HEK293 (cell line): ENCODE measurements at regions not wholly inside any gene's neighbourhood (a gene's known extent, or its start where the extent isn't known, plus 50 kb on each side); places are given as distances from the start of the nearest gene placed in this dataset.
A peak's percentile ranks its signal among the peaks of the same experiment; 100 is the strongest.

ENCODE experiments used
- CTCF ChIA-PET: fragments of 350-600 bp; formaldehyde crosslinking; extraction: SDS; loops from one replicate; lab custom pipeline; 2021; ENCODE audit warnings: antibody characterized with exemption; lab: Yijun Ruan, JAX
- POLR2A ChIA-PET: fragments of 300-600 bp; formaldehyde crosslinking; extraction: SDS; loops from one replicate; lab custom pipeline; 2020; ENCODE audit warnings: antibody characterized with exemption, inconsistent platforms; lab: Yijun Ruan, JAX
- H3K27ac ChIP-seq: fragments of 200-500 bp; sonication (Bioruptor generic); 2 replicates; pipeline ENCODE4 v1.5.1; 2014; ENCODE audit warnings: low read depth, low read length, control low read depth, inconsistent platforms; ENCODE audit errors: extremely low read depth
- H3K36me3 ChIP-seq, 2 experiments: fragments of 200-500 bp in 1 of 2; sonication (Bioruptor generic) in 1 of 2; 1 replicate in 1 of 2; 2 replicates in 1 of 2; pipeline ENCODE4 v1.5.1; 2014 to 2017; ENCODE audit warnings: inconsistent platforms in 2 of 2, low read length in 2 of 2; ENCODE audit not compliant: control insufficient read depth in 2 of 2, insufficient read depth in 1 of 2
- H3K4me1 ChIP-seq: fragments of 200-500 bp; sonication (Bioruptor generic); 2 replicates; pipeline ENCODE4 v1.5.1; 2014; ENCODE audit warnings: mild to moderate bottlenecking, low read length, inconsistent platforms; ENCODE audit not compliant: control insufficient read depth, insufficient read depth
- H3K4me3 ChIP-seq: 2 replicates; pipeline ENCODE4 v1.5.1; 2011; ENCODE audit warnings: low read depth, mild to moderate bottlenecking, control low read depth, low read length, moderate library complexity
- H3K9me3 ChIP-seq: fragments of 200-500 bp; sonication (Bioruptor generic); 2 replicates; pipeline ENCODE4 v1.5.1; 2014; ENCODE audit warnings: low read depth, low read length, inconsistent platforms; ENCODE audit not compliant: control insufficient read depth, insufficient read depth
- KLF9 ChIP-seq: fragments of 450-650 bp; formaldehyde crosslinking; IDR thresholded peaks from 2 replicates; pipeline ENCODE4 v1.5.1; 2016; ENCODE audit warnings: missing biosample characterization, missing genetic modification characterization, low read depth
- MEIS1 ChIP-seq: sonication (generic); formaldehyde crosslinking; IDR thresholded peaks from 2 replicates; pipeline ENCODE4 v1.8.1; 2022; ENCODE audit warnings: missing genetic modification reagents, mild to moderate bottlenecking, borderline replicate concordance
- SALL2 ChIP-seq: fragments of 450-650 bp; formaldehyde crosslinking; IDR thresholded peaks from 2 replicates; pipeline ENCODE4 v1.5.0; 2017; ENCODE audit warnings: missing biosample characterization, mild to moderate bottlenecking, missing genetic modification characterization, borderline replicate concordance
- SP3 ChIP-seq: fragments of 450-650 bp; formaldehyde crosslinking; IDR thresholded peaks from 2 replicates; pipeline ENCODE4 v1.5.1; 2016; ENCODE audit warnings: missing biosample characterization, missing genetic modification characterization
- ZIC2 ChIP-seq: fragments of 450-650 bp; formaldehyde crosslinking; IDR thresholded peaks from 2 replicates; pipeline ENCODE4 v1.5.1; 2016; ENCODE audit warnings: missing biosample characterization, missing genetic modification characterization
- ZNF112 ChIP-seq: fragments of 450-650 bp; formaldehyde crosslinking; IDR thresholded peaks from 2 replicates; pipeline ENCODE4 v1.5.0; 2017; ENCODE audit warnings: missing biosample characterization, missing genetic modification characterization
- ZNF169 ChIP-seq: fragments of 450-650 bp; formaldehyde crosslinking; IDR thresholded peaks from 2 replicates; pipeline ENCODE4 v1.5.1; 2016; ENCODE audit warnings: missing biosample characterization, missing genetic modification characterization
- ZNF404 ChIP-seq: fragments of 450-650 bp; formaldehyde crosslinking; IDR thresholded peaks from 2 replicates; pipeline ENCODE4 v1.5.1; 2017; ENCODE audit warnings: missing biosample characterization, missing genetic modification characterization
- ZNF529 ChIP-seq: fragments of 450-650 bp; formaldehyde crosslinking; IDR thresholded peaks from 2 replicates; pipeline ENCODE4 v1.5.1; 2017; ENCODE audit warnings: missing genetic modification characterization, missing biosample characterization; ENCODE audit not compliant: insufficient replicate concordance
- ZNF560 ChIP-seq: fragments of 450-650 bp; formaldehyde crosslinking; IDR thresholded peaks from 2 replicates; pipeline ENCODE4 v1.5.1; 2017; ENCODE audit warnings: missing biosample characterization, missing genetic modification characterization, borderline replicate concordance
- ZNF660 ChIP-seq: fragments of 450-650 bp; IDR thresholded peaks from 2 replicates; pipeline ENCODE4 v1.5.1; 2018; ENCODE audit warnings: missing biosample characterization, mild to moderate bottlenecking, missing genetic modification characterization
- ZNF768 ChIP-seq: fragments of 450-650 bp; formaldehyde crosslinking; IDR thresholded peaks from 2 replicates; pipeline ENCODE4 v1.5.1; 2018; ENCODE audit warnings: missing biosample characterization, mild to moderate bottlenecking, missing genetic modification characterization
- ZNF830 ChIP-seq: fragments of 450-650 bp; IDR thresholded peaks from 2 replicates; pipeline ENCODE4 v1.5.0; 2018; ENCODE audit warnings: missing biosample characterization, missing genetic modification characterization, low read depth, mild to moderate bottlenecking, moderate library complexity
- ZSCAN30 ChIP-seq: fragments of 450-650 bp; IDR thresholded peaks from 2 replicates; pipeline ENCODE4 v1.5.1; 2018; ENCODE audit warnings: missing biosample characterization, mild to moderate bottlenecking, missing genetic modification characterization, moderate library complexity
- TF ChIP-seq, protein P1 (sequence below): fragments of 450-650 bp; formaldehyde crosslinking; IDR thresholded peaks from 2 replicates; pipeline ENCODE4 v1.5.1; 2016; ENCODE audit warnings: missing biosample characterization, missing genetic modification characterization, low read depth
- TF ChIP-seq, protein P2 (sequence below): fragments of 450-650 bp; formaldehyde crosslinking; IDR thresholded peaks from 2 replicates; pipeline ENCODE4 v1.5.1; 2016; ENCODE audit warnings: missing biosample characterization, missing genetic modification characterization
- TF ChIP-seq, protein P3 (sequence below): fragments of 450-650 bp; formaldehyde crosslinking; conservative IDR thresholded peaks from 2 replicates; pipeline ENCODE4 v1.5.1; 2016; ENCODE audit warnings: low read depth, missing biosample characterization, missing genetic modification characterization
- TF ChIP-seq, protein P4 (sequence below): fragments of 450-650 bp; formaldehyde crosslinking; IDR thresholded peaks from 2 replicates; pipeline ENCODE4 v1.5.1; 2017; ENCODE audit warnings: missing biosample characterization, missing genetic modification characterization

DNA sequence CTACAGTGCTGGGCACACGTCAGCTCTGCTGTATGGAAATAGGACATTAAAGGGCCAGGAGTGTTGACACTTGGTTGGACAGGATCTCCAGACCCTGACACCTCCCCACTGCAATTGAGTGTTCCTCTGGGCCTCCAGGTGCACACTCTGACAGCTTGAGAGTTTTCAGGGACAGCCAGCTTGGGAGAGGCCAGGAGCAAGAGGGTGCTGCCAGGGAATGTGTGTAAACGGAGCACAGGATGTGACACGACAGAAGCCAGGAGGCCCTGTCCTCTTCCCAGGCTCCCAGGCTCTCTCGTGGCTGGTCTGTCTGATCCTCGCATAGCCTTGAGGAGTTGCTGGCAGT, 318.1 kb upstream of the HS6ST1 start:
- Histone ChIP-seq H3K36me3 (no peaks in the 10 kb centered on the region), H3K4me1 (0 out of 2 replicates have a peak, but pooled peaks cover 2% of the 10 kb centered on the region), H3K27ac (no peak overlapping the region), H3K9me3 (no peaks in the 10 kb centered on the region), H3K4me3 (no peak overlapping the region)
- CTCF ChIA-PET, result no interaction called here
- POLR2A ChIA-PET, result no interaction called here
- TF ChIP-seq ZNF660 (tag by site-specific recombination), result no peak

DNA sequence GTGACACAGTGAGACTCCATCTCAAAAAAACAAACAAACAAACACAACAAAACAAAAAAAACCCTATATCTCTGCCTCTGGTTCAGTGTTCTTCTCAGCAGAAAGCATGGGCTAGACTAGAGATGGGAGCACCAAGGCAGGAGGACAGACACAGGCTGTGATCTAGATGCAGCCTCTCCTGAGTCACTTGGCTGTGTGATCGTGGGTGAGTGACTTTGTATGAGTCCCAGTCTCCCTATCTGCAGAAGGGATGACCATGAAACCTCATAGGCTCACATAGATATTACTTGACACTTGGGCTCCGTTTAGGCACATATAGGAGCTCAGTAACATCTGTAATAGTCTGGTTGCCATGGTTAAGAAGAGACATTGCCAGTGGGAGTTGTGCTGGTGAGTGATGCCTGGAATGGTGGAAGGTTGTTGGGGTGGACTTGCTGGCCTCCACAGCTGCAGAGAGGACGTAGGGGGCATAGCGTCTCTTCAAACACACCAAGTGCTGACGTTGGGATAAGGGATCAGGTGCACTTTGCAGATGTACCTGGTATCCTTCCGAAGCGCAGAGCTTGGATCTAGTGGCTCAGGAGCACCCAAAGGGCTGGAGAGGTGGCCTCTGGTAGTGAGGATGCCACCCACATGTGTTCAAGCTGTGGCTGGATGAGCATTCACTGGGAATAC, 318.9 kb upstream of the HS6ST1 start:
- no peaks in the 10 kb centered on the region for H3K9me3 ChIP-seq
- no peak overlapping the region for H3K27ac ChIP-seq
- no peak overlapping the region for H3K4me3 ChIP-seq
- ChIA-PET CTCF (no interaction called here), POLR2A (interaction anchor here (1.5 kb wide), 1 partner anchor 13 kb away, joined by 3 read pairs; no protein-coding TSS in a partner anchor)
- H3K36me3 ChIP-seq, result no peaks in the 10 kb centered on the region
- no peak for TF ChIP-seq ZSCAN30 (tag by site-specific recombination)
- no peak for TF ChIP-seq ZNF768
- TF ChIP-seq ZNF169 (tag by site-specific recombination), result no peak
- no peak for TF ChIP-seq ZNF112 (tag by site-specific recombination)
- TF ChIP-seq MEIS1 (CRISPR knock-in tag), result no peak
- TF ChIP-seq, protein P1, sequence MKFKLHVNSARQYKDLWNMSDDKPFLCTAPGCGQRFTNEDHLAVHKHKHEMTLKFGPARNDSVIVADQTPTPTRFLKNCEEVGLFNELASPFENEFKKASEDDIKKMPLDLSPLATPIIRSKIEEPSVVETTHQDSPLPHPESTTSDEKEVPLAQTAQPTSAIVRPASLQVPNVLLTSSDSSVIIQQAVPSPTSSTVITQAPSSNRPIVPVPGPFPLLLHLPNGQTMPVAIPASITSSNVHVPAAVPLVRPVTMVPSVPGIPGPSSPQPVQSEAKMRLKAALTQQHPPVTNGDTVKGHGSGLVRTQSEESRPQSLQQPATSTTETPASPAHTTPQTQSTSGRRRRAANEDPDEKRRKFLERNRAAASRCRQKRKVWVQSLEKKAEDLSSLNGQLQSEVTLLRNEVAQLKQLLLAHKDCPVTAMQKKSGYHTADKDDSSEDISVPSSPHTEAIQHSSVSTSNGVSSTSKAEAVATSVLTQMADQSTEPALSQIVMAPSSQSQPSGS (tag by site-specific recombination), result no peak
- TF ChIP-seq, protein P2, sequence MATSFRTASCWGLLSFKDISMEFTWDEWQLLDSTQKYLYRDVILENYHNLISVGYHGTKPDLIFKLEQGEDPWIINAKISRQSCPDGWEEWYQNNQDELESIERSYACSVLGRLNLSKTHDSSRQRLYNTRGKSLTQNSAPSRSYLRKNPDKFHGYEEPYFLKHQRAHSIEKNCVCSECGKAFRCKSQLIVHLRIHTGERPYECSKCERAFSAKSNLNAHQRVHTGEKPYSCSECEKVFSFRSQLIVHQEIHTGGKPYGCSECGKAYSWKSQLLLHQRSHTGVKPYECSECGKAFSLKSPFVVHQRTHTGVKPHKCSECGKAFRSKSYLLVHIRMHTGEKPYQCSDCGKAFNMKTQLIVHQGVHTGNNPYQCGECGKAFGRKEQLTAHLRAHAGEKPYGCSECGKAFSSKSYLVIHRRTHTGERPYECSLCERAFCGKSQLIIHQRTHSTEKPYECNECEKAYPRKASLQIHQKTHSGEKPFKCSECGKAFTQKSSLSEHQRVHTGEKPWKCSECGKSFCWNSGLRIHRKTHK (tag by site-specific recombination), result no peak
- no peak for TF ChIP-seq SALL2 (tag by site-specific recombination)
- no peak for TF ChIP-seq SP3
- 0 out of 2 replicates have a peak, but pooled peaks cover 2% of the 10 kb centered on the region for H3K4me1 ChIP-seq

DNA sequence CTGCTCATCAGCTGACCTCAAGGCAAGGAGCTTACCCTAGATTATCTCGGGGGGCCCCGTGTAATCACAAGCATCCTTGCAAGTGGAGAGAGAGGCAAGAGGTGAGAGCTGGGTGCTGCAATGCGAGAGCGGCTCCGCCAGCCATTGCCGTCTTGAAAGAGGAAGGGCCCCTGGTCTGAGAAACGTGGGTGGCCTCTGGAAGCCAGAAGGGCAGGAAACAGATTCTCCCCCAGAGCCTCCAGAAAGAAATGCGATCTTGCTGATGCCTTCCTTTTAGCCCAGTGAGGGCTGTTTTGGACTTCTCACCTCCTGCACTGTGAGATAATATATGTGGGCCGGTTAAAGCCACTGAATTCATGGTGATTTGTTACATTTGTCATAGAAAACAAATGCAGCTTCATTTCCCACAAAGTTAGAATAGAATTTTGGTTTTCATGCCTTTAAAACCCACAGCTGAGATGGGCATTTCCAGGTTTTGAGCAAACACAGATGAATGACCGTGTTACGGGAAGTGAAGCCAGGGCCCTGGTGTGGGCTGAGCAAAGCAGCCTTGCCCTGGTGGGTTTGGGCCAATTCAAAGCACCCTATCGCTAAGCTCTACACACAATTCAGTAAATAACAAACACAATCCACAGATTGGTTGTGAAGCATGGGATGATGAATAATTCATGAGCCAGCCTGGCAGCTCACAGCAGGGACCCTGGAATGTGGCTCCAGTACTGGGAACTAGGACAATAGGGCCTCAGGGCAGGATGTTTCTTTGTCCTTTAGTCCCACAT, 319.9 kb upstream of the HS6ST1 start:
- no peak for TF ChIP-seq ZNF560 (tag by site-specific recombination)
- TF ChIP-seq ZNF830 (tag by site-specific recombination), result no peak
- TF ChIP-seq, protein P3, sequence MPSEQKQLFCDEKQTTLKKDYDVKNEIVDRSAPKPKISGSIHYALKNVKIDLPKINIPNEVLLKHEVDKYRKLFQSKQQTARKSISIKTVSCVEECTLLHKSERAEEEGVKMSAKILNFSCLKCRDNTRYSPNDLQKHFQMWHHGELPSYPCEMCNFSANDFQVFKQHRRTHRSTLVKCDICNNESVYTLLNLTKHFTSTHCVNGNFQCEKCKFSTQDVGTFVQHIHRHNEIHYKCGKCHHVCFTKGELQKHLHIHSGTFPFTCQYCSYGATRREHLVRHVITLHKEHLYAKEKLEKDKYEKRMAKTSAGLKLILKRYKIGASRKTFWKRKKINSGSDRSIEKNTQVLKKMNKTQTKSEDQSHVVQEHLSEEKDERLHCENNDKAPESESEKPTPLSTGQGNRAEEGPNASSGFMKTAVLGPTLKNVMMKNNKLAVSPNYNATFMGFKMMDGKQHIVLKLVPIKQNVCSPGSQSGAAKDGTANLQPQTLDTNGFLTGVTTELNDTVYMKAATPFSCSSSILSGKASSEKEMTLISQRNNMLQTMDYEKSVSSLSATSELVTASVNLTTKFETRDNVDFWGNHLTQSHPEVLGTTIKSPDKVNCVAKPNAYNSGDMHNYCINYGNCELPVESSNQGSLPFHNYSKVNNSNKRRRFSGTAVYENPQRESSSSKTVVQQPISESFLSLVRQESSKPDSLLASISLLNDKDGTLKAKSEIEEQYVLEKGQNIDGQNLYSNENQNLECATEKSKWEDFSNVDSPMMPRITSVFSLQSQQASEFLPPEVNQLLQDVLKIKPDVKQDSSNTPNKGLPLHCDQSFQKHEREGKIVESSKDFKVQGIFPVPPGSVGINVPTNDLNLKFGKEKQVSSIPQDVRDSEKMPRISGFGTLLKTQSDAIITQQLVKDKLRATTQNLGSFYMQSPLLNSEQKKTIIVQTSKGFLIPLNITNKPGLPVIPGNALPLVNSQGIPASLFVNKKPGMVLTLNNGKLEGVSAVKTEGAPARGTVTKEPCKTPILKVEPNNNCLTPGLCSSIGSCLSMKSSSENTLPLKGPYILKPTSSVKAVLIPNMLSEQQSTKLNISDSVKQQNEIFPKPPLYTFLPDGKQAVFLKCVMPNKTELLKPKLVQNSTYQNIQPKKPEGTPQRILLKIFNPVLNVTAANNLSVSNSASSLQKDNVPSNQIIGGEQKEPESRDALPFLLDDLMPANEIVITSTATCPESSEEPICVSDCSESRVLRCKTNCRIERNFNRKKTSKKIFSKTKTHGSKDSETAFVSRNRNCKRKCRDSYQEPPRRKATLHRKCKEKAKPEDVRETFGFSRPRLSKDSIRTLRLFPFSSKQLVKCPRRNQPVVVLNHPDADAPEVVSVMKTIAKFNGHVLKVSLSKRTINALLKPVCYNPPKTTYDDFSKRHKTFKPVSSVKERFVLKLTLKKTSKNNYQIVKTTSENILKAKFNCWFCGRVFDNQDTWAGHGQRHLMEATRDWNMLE, result no peak
- no peak for TF ChIP-seq ZNF404 (tag by site-specific recombination)
- no peak for TF ChIP-seq KLF9 (tag by site-specific recombination)
- TF ChIP-seq, protein P4, sequence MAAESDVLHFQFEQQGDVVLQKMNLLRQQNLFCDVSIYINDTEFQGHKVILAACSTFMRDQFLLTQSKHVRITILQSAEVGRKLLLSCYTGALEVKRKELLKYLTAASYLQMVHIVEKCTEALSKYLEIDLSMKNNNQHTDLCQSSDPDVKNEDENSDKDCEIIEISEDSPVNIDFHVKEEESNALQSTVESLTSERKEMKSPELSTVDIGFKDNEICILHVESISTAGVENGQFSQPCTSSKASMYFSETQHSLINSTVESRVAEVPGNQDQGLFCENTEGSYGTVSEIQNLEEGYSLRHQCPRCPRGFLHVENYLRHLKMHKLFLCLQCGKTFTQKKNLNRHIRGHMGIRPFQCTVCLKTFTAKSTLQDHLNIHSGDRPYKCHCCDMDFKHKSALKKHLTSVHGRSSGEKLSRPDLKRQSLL, result peak; percentile 26; the same call in 1 of the 2 replicates
- TF ChIP-seq ZNF529, result no peak
- no peak for TF ChIP-seq ZIC2 (tag by site-specific recombination)
- Histone ChIP-seq H3K4me1 (0 out of 2 replicates have a peak, but pooled peaks cover 1% of the 10 kb centered on the region), H3K9me3 (no peaks in the 10 kb centered on the region), H3K36me3 (no peaks in the 10 kb centered on the region), H3K27ac (no peak overlapping the region), H3K4me3 (no peak overlapping the region)
- POLR2A ChIA-PET, result interaction anchor here (1.5 kb wide), 1 partner anchor 14 kb away, joined by 3 read pairs; no protein-coding TSS in a partner anchor
- CTCF ChIA-PET, result no interaction called here
